ENCODE measurements at regions not wholly inside any gene's neighbourhood (a gene's known extent, or its start where the extent isn't known, plus 50 kb on each side); places are given as distances from the start of the nearest gene placed in this dataset.

GRCh38 chr4:154998773-154999172 lies 209.7 kb upstream of the NPY2R start:
- H4K20me1 ChIP-seq (replicated peaks; ENCODE audit: control insufficient read depth, insufficient read depth, low read length) = no peaks in the 10 kb centered on the region
- no peak overlapping the region for H3K27ac ChIP-seq (ENCODE audit: extremely low read depth, low read depth, low read length)
- BruUV-seq (replicated peaks) = no TSS peak
- no peak overlapping the region for H2AFZ ChIP-seq (ENCODE audit: low read depth, low read length)
- CTCF ChIA-PET (ENCODE audit: low intra/inter-chr PET ratio) = no interaction called here
- no peak for DNase-seq (ENCODE audit: extremely low read depth in 1 of 4, low spot score in 3 of 4)
- no peaks in the 10 kb centered on the region for H3K4me1 ChIP-seq (replicated peaks in 1 of 2; ENCODE audit: control insufficient read depth in 2 of 2, insufficient read depth in 2 of 2, low read length in 2 of 2)
- H3K9ac ChIP-seq (ENCODE audit: insufficient read depth in 1 of 2, low read depth in 2 of 2, low read length in 2 of 2) = no peak overlapping the region
- no peak for TF ChIP-seq UBTF (IDR thresholded peaks at IDR 0.05; ENCODE audit: borderline replicate concordance in 1 of 2, low read depth in 2 of 2, low read length in 2 of 2)
- TF ChIP-seq PML (IDR thresholded peaks at IDR 0.05; ENCODE audit: low read length) = no peak
- no peak for TF ChIP-seq ZNF384 (IDR thresholded peaks at IDR 0.05; ENCODE audit: low read depth, low read length)
- TF ChIP-seq HDAC2 (IDR thresholded peaks at IDR 0.05) = no peak
- no peak for TF ChIP-seq REST (IDR thresholded peaks at IDR 0.05; ENCODE audit: borderline replicate concordance)
- no peak for TF ChIP-seq REST (CRISPR knock-in tag; IDR thresholded peaks at IDR 0.05; ENCODE audit: low read depth)
- TF ChIP-seq KAT8 (IDR thresholded peaks at IDR 0.05; ENCODE audit: low read depth) = no peak
- TF ChIP-seq XRCC3 (IDR thresholded peaks at IDR 0.05) = no peak
- TF ChIP-seq ZNF224 (CRISPR knock-in tag; IDR thresholded peaks at IDR 0.05) = no peak
- TF ChIP-seq ZBTB49 (CRISPR knock-in tag; IDR thresholded peaks at IDR 0.05; ENCODE audit: borderline replicate concordance) = no peak
- no peak for TF ChIP-seq CBX5 (IDR thresholded peaks at IDR 0.05; ENCODE audit: borderline replicate concordance, low read depth)
- ATAC-seq = no peak
- H3K79me2 ChIP-seq (ENCODE audit: control insufficient read depth, insufficient read depth, low read length) = no peaks in the 10 kb centered on the region
- WGBS (ENCODE audit: insufficient coverage, low coverage, missing lambda C conversion rate) = 0% methylated on average over 1 of the region's 1 CpG
- POLR2A ChIA-PET = no interaction called here
- no peaks in the 10 kb centered on the region for H3K9me3 ChIP-seq (replicated peaks; ENCODE audit: control insufficient read depth, insufficient read depth, low read depth, low read length)
- in situ Hi-C loops (cut with MboI) (no loop called here), intact Hi-C loops (cut with micrococcal nuclease) (no loop called here)
- H3K4me2 ChIP-seq (ENCODE audit: insufficient read depth, low read length) = no peak overlapping the region
- no peak for FAIRE-seq
- no peaks in the 10 kb centered on the region for H3K36me3 ChIP-seq (ENCODE audit: control insufficient read depth, insufficient read depth, low read length)
- no peak overlapping the region for H3K4me3 ChIP-seq
- no peaks in the 10 kb centered on the region for H3K9me1 ChIP-seq (ENCODE audit: control insufficient read depth, insufficient read depth, low read length)
- no peaks in the 10 kb centered on the region for H3K27me3 ChIP-seq (ENCODE audit: control insufficient read depth in 2 of 2, insufficient read depth in 2 of 2, low read length in 2 of 2)

All from K562 (cell line).